ENCODE measurements at regions not wholly inside any gene's neighbourhood (a gene's known extent, or its start where the extent isn't known, plus 50 kb on each side); places are given as distances from the start of the nearest gene placed in this dataset.

GRCh38 chr12:3980504-3981272, 107.5 kb upstream of the PARP11 start:
- TF ChIP-seq CTCF (IDR thresholded peaks at IDR 0.05; ENCODE audit: poor library complexity, severe bottlenecking): no peak
- TF ChIP-seq REST (IDR thresholded peaks at IDR 0.05; ENCODE audit: borderline replicate concordance): no peak
- no peak for TF ChIP-seq POLR2AphosphoS5 (IDR thresholded peaks at IDR 0.05)
